ENCODE measurements at regions not wholly inside any gene's neighbourhood (a gene's known extent, or its start where the extent isn't known, plus 50 kb on each side); places are given as distances from the start of the nearest gene placed in this dataset.

- intact Hi-C loops (cut with micrococcal nuclease; ENCODE audit: unreplicated experiment), result no loop called here
- Histone ChIP-seq H3K27me3 (replicated peaks; ENCODE audit: insufficient read depth, low read depth, low read length, poor library complexity) (peaks cover 25% of the 10 kb centered on the region), H3K27ac (ENCODE audit: low read depth, low read length, poor library complexity, severe bottlenecking) (no peak overlapping the region), H3K4me1 (ENCODE audit: insufficient read depth, low read length, poor library complexity, severe bottlenecking) (no peaks in the 10 kb centered on the region), H3K9me3 (ENCODE audit: low read depth, low read length, poor library complexity, severe bottlenecking) (no peaks in the 10 kb centered on the region), H3K36me3 (ENCODE audit: insufficient read depth, low read length, poor library complexity, severe bottlenecking) (no peaks in the 10 kb centered on the region), H3K4me3 (ENCODE audit: low read depth, low read length, poor library complexity, severe bottlenecking) (no peak overlapping the region)
- POLR2A ChIA-PET (ENCODE audit: low non-redundant PET), result interaction anchor here (0.5 kb wide), 1 partner anchor 121 kb away, joined by 4 read pairs; no protein-coding TSS in a partner anchor
- no TSS peak for BruUV-seq (replicated peaks)
- DNase-seq (ENCODE audit: low spot score), result no peak
- TF ChIP-seq EZH2 (IDR thresholded peaks at IDR 0.05; ENCODE audit: borderline replicate concordance, low read depth, low read length, poor library complexity, severe bottlenecking), result no peak
- TF ChIP-seq CTCF (conservative IDR thresholded peaks at IDR 0.05; ENCODE audit: low read depth, low read length), result no peak
- CTCF ChIA-PET, result no interaction called here
Measured at GRCh38 chr10:113427811-113428558, 124.9 kb upstream of the HABP2 start.

- Histone ChIP-seq H3K9me3 (ENCODE audit: low read depth, low read length, poor library complexity, severe bottlenecking) (no peaks in the 10 kb centered on the region), H3K4me3 (ENCODE audit: low read depth, low read length, poor library complexity, severe bottlenecking) (no peak overlapping the region), H3K27ac (ENCODE audit: low read depth, low read length, poor library complexity, severe bottlenecking) (no peak overlapping the region), H3K27me3 (replicated peaks; ENCODE audit: insufficient read depth, low read depth, low read length, poor library complexity) (peaks cover 22% of the 10 kb centered on the region), H3K36me3 (ENCODE audit: insufficient read depth, low read length, poor library complexity, severe bottlenecking) (no peaks in the 10 kb centered on the region), H3K4me1 (ENCODE audit: insufficient read depth, low read length, poor library complexity, severe bottlenecking) (no peaks in the 10 kb centered on the region)
- TF ChIP-seq CTCF (conservative IDR thresholded peaks at IDR 0.05; ENCODE audit: low read depth, low read length) (no peak), EZH2 (IDR thresholded peaks at IDR 0.05; ENCODE audit: borderline replicate concordance, low read depth, low read length, poor library complexity, severe bottlenecking) (no peak)
- CTCF ChIA-PET, result no interaction called here
- BruUV-seq (replicated peaks), result no TSS peak
- POLR2A ChIA-PET (ENCODE audit: low non-redundant PET), result no interaction called here
- intact Hi-C loops (cut with micrococcal nuclease; ENCODE audit: unreplicated experiment), result no loop called here
- no peak for DNase-seq (ENCODE audit: low spot score)
Measured at GRCh38 chr10:113430634-113431397, 122.0 kb upstream of the HABP2 start.

GRCh38 chr10:113431398-113432160 is 121.3 kb upstream of the HABP2 start:
- intact Hi-C loops (cut with micrococcal nuclease; ENCODE audit: unreplicated experiment), result no loop called here
- no peak for TF ChIP-seq CTCF (conservative IDR thresholded peaks at IDR 0.05; ENCODE audit: low read depth, low read length)
- TF ChIP-seq EZH2 (IDR thresholded peaks at IDR 0.05; ENCODE audit: borderline replicate concordance, low read depth, low read length, poor library complexity, severe bottlenecking), result no peak
- Histone ChIP-seq H3K27ac (ENCODE audit: low read depth, low read length, poor library complexity, severe bottlenecking) (no peak overlapping the region), H3K4me1 (ENCODE audit: insufficient read depth, low read length, poor library complexity, severe bottlenecking) (no peaks in the 10 kb centered on the region), H3K27me3 (replicated peaks; ENCODE audit: insufficient read depth, low read depth, low read length, poor library complexity) (peaks cover 23% of the 10 kb centered on the region), H3K4me3 (ENCODE audit: low read depth, low read length, poor library complexity, severe bottlenecking) (no peak overlapping the region), H3K9me3 (ENCODE audit: low read depth, low read length, poor library complexity, severe bottlenecking) (no peaks in the 10 kb centered on the region), H3K36me3 (ENCODE audit: insufficient read depth, low read length, poor library complexity, severe bottlenecking) (no peaks in the 10 kb centered on the region)
- no peak for DNase-seq (ENCODE audit: low spot score)
- POLR2A ChIA-PET (ENCODE audit: low non-redundant PET), result no interaction called here
- BruUV-seq (replicated peaks), result no TSS peak
- CTCF ChIA-PET, result no interaction called here
